Heart left ventricle (tissue), 13 donors: ENCODE measurements at regions not wholly inside any gene's neighbourhood (a gene's known extent, or its start where the extent isn't known, plus 50 kb on each side); places are given as distances from the start of the nearest gene placed in this dataset.

Experiments used
- POLR2A ChIP-seq, 2 donors: fragments of 450-650 bp; IDR thresholded peaks; one replicate each; pipeline ENCODE4 v1.6.1; 2017; ENCODE audit warnings: antibody characterized with exemption in 2 of 2, mild to moderate bottlenecking in 2 of 2, moderate library complexity in 2 of 2
- TF ChIP-seq, protein P1 (sequence below), 12 donors: fragments of 200-600 bp; sonication (generic) in 4 of 12; IDR thresholded peaks; one replicate each; pipeline versions ENCODE4 v1.5.0 to v1.8.0; 2018 to 2022; ENCODE audit warnings: antibody characterized with exemption in 12 of 12, mild to moderate bottlenecking in 5 of 12
- donor health status: ischemic (EF 13 %, LVEDD 7.1; RV severe dilation, severe dysfunction).
- donor health status: DM: no; HTN: yes; CAD: no.
- donor health status: DM: no; HTN: no; CAD: no.
- donor health status: ischemic (EF 25% LVEDD 6.9; RV normal size, moderate dysfunction).
- donor health status: ischemic (EF 25% LVEDD 5.7; RV mildly dilated, moderate dysfunction).
- donor health status: ischemic (EF 35%, LVEDD 5.7; RV mildly dilated, moderate dysfunction).
- donor health status: nonischemic (EF 11% LVEDD 7.7; RV severe dilation, severe dysfunction).
- donor health status: DM: yes; HTN: yes; CAD: no.
- donor health status: PGD.
- donor health status: ischemic (EF 29% LVEDD 5.4; RV normal size, mild dysfunction).
- donor health status: nonischemic (EF 23%, LVEDD 6.1; RV moderate dilation, normal function).

DNA sequence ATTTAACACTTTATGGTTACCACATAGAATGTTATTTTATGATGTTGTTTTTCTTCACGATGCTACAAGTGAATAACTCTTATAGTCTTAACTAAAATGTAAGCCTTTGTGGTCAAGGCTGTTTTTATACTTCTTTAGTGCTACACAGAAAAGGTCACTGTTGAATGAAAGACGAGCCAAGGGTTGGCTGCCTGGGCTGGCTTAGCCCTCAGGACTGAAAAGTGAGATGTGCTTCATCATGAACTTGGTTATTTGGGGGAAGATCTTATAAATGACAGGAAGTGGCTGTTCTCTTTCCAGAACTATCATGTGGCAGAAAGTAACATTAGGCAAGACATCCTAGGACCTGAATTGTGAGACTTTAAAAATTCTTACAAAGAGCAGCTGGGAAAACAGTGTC is 404.0 kb downstream of the BTBD3 start:
- TF ChIP-seq, protein P1, sequence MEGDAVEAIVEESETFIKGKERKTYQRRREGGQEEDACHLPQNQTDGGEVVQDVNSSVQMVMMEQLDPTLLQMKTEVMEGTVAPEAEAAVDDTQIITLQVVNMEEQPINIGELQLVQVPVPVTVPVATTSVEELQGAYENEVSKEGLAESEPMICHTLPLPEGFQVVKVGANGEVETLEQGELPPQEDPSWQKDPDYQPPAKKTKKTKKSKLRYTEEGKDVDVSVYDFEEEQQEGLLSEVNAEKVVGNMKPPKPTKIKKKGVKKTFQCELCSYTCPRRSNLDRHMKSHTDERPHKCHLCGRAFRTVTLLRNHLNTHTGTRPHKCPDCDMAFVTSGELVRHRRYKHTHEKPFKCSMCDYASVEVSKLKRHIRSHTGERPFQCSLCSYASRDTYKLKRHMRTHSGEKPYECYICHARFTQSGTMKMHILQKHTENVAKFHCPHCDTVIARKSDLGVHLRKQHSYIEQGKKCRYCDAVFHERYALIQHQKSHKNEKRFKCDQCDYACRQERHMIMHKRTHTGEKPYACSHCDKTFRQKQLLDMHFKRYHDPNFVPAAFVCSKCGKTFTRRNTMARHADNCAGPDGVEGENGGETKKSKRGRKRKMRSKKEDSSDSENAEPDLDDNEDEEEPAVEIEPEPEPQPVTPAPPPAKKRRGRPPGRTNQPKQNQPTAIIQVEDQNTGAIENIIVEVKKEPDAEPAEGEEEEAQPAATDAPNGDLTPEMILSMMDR (IDR thresholded peaks at IDR 0.05), result no peak
- TF ChIP-seq POLR2A (IDR thresholded peaks at IDR 0.05), result no peak
